Dendritic cell treated with granulocyte-macrophage colony-stimulating factor and Interleukin-4, amounts not matched to agents 40 ng/mL and 50 ng/mL, for 4 days (primary cell): ENCODE measurements at regions not wholly inside any gene's neighbourhood (a gene's known extent, or its start where the extent isn't known, plus 50 kb on each side); places are given as distances from the start of the nearest gene placed in this dataset.
"Not testable (repeated sequence)": the region's sequence is repeated elsewhere in the genome, so short reads cannot be mapped to it uniquely, and the experiment has no call there.

Source experiments
- H3K27ac Mint-ChIP-seq: one replicate; pipeline ENCODE4 v1.8.0; 2022; ENCODE audit warnings: mild to moderate bottlenecking, mixed read lengths
- H3K27me3 Mint-ChIP-seq: one replicate; pipeline ENCODE4 v1.8.0; 2022; ENCODE audit warnings: mild to moderate bottlenecking, mixed read lengths
- H3K36me3 Mint-ChIP-seq: one replicate; pipeline ENCODE4 v1.8.0; 2022; ENCODE audit warnings: low read depth, mixed read lengths
- H3K4me1 Mint-ChIP-seq: one replicate; pipeline ENCODE4 v1.8.0; 2022; ENCODE audit warnings: low read depth, mixed read lengths
- H3K4me3 Mint-ChIP-seq: one replicate; pipeline ENCODE4 v1.8.0; 2022; ENCODE audit warnings: mild to moderate bottlenecking, moderate library complexity, mixed read lengths
- H3K9me3 Mint-ChIP-seq: one replicate; pipeline ENCODE4 v1.8.0; 2022; ENCODE audit warnings: mixed read lengths
- intact Hi-C: fragments of 100-400 bp; cut with micrococcal nuclease; formaldehyde crosslinking; loops from one replicate; pipeline ENCODE4 v1.15.0; 2022

DNA sequence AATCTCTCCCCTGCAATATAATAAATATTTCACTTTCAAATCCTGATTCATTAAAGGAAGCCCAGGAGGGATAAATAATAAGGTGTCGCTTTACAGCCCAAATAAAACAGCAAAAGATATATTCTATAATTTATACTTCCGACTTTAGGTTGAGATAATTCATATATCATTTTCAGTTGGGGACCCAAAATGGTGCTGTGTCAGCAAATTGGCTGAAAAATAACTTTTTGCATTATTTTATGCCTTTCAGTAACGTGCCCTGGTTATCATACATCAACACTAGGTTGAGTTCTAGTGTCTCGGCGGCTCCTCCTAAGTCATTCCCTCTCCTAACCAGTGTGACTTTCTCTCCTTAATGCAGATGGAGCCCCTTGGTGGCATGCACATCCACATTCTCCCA, 278.2 kb downstream of the NXPE2 start:
- Mint-ChIP-seq H3K36me3 (no peaks in the 10 kb centered on the region), H3K9me3 (no peaks in the 10 kb centered on the region), H3K4me1 (no peaks in the 10 kb centered on the region), H3K27me3 (no peaks in the 10 kb centered on the region), H3K27ac (no peak overlapping the region), H3K4me3 (no peak overlapping the region)
- intact Hi-C loops: no loop called here

DNA sequence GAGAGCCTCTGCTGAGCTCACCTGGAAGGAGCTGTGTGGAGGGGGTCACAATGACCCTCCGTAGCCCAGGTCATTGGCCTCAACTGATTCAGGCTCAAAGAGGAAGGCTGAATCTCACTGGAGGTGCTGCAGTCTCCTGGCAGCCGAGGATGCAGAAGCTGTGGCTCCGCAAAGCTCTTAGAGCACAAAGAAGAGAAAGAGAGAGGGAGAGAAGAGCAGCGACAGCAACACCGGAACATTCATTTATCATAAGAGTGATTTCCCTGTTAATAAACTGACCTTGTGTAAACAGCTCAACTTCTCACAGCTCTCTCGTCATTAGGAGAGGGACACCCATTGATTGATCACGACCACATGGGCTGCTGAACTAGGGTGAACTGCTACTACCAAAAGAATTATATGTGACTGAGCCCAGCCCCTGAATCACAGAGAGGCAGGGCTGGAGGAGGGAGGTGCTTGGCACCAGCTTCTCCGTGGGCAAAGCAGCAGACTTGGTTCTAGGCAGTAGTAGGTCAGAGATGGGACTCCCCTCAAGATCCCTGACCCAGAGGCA, 281.7 kb downstream of the NXPE2 start:
- H3K4me1 Mint-ChIP-seq: no peaks in the 10 kb centered on the region
- H3K4me3 Mint-ChIP-seq: no peak overlapping the region
- intact Hi-C loops: no loop called here
- H3K27me3 Mint-ChIP-seq: no peaks in the 10 kb centered on the region
- no peak overlapping the region for H3K27ac Mint-ChIP-seq
- H3K36me3 Mint-ChIP-seq: no peaks in the 10 kb centered on the region
- no peaks in the 10 kb centered on the region for H3K9me3 Mint-ChIP-seq

DNA sequence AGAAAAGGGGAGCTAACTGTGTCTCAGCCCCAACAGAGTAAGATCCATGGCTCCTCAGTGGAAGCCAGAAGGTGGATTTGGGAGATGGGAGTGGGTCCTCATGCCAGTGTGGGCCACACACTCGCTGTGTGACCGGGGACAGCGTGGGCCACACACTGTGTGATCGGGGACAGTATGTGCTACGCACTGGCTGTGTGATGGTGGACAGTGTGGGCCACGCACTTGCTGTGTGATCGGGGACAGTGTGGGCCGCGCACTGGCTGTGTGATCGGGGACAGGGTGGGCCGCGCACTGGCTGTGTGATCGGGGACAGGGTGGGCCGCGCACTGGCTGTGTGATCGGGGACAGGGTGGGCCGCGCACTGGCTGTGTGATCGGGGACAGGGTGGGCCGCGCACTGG, 282.5 kb downstream of the NXPE2 start:
- H3K27me3 Mint-ChIP-seq, H3K27ac Mint-ChIP-seq, H3K4me3 Mint-ChIP-seq, H3K36me3 Mint-ChIP-seq, H3K9me3 Mint-ChIP-seq, H3K4me1 Mint-ChIP-seq, intact Hi-C loops: not testable (repeated sequence)

DNA sequence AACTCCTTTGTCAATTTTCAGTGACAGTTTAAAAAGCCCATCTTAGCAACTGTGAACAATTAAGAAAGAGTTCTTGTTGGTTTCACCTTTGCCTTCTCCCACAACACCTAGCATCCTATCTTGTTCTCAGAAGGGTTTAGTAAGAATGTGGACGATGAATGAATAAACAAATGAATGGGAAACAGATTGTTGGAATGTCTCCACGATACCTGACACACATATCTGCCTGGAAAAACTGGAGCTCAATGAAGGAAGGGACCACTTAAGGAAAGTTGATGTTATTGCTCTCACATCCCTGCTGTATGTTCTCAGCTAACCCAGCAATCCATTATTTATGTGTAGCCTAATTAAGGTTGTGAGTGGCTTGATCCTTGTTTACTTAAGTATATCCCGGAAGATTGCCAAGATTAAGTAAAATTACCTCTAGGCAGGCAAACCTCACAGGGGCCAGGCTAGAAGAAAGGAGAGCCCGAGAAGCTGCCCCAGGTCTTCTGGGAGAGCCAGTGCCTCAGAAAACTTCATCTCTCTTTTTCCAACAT, 286.4 kb downstream of the NXPE2 start:
- H3K4me3 Mint-ChIP-seq: no peak overlapping the region
- H3K27me3 Mint-ChIP-seq: no peaks in the 10 kb centered on the region
- no peaks in the 10 kb centered on the region for H3K36me3 Mint-ChIP-seq
- no peak overlapping the region for H3K27ac Mint-ChIP-seq
- intact Hi-C loops: no loop called here
- H3K9me3 Mint-ChIP-seq: no peaks in the 10 kb centered on the region
- H3K4me1 Mint-ChIP-seq: no peaks in the 10 kb centered on the region

DNA sequence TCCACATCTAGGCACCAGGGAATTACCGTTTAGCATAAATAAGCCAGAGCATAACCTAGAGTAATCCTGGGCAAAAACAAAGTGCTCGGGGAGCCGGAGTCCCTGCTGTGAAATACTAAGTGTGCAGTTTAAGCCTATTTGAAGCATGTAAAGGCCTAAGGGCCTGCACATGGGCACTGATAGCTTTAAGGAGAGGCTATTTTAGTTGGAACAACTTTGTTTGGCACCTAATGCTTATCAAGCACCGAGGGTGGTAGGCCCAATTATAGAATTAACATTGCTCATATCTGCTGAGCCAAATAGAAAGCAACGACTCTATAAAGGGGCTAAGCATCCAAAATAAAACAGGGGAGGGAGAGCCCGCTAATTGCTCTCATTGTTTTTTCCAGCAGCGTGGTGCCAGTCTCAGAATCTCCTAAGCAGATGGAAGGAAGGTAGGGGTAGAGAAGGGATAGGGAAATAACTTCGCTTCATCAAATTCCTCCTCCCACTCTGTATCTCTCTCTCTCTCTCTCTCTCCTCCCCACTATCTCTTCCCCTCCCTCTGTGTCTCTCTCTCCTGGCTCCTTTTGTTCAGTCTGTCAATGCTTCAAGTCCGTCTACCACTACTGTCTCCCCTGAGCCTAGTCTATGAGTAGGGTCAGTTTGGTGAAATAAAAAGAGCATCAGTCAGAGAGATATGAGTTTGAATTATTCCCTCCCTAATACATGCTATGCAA, 292.8 kb downstream of the NXPE2 start:
- H3K27ac Mint-ChIP-seq: no peak overlapping the region
- H3K27me3 Mint-ChIP-seq: no peaks in the 10 kb centered on the region
- H3K4me1 Mint-ChIP-seq: no peaks in the 10 kb centered on the region
- H3K4me3 Mint-ChIP-seq: no peak overlapping the region
- no peaks in the 10 kb centered on the region for H3K9me3 Mint-ChIP-seq
- no peaks in the 10 kb centered on the region for H3K36me3 Mint-ChIP-seq
- intact Hi-C loops: no loop called here

DNA sequence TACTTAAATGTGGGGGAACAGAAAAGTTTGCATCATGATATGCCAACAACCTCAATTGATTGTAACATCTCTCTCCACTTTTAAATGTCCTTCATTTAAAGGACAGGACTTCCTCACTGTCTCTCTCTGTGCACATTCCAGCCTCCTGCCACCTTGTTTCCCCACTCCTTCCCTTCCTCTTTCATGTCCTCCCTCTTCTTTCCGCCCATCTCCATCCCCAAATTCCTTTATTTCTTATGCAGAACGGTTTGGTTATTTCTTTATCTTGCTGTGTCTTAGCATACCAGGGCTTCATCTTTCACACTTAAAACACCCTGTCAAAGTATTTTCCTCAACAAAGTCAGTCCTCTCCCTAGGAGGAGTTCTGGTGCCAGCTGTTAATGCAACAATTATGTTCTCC, 293.8 kb downstream of the NXPE2 start:
- intact Hi-C loops: no loop called here
- H3K27ac Mint-ChIP-seq: no peak overlapping the region

DNA sequence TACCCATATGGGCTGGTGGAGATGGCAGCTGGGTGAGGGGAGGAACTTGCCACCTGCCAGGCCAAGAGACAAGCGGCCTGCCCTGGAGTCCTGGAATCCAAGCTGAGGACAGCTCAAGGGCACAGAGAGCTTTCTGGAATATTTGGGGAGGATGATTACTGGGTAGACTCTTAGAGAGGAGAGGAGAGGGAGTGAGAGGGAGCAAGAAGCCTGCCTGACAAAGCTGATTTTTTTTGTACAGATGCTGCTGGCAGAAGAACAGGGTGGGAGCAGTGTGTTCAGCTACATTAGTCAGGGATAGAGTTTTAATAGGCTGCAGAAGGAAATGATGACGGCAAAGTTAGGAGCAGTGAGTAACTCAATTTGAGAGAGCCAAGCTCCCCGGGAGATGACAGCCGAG, 299.3 kb downstream of the NXPE2 start:
- no peaks in the 10 kb centered on the region for H3K27me3 Mint-ChIP-seq
- H3K4me1 Mint-ChIP-seq: no peaks in the 10 kb centered on the region
- no peak overlapping the region for H3K4me3 Mint-ChIP-seq
- H3K36me3 Mint-ChIP-seq: no peaks in the 10 kb centered on the region
- H3K9me3 Mint-ChIP-seq: no peaks in the 10 kb centered on the region
- no peak overlapping the region for H3K27ac Mint-ChIP-seq
- intact Hi-C loops: no loop called here

More for the DNA sequence above, 293.8 kb downstream of the NXPE2 start:
- Mint-ChIP-seq H3K9me3 (no peaks in the 10 kb centered on the region), H3K36me3 (no peaks in the 10 kb centered on the region), H3K4me1 (no peaks in the 10 kb centered on the region), H3K27me3 (no peaks in the 10 kb centered on the region), H3K4me3 (no peak overlapping the region)

DNA sequence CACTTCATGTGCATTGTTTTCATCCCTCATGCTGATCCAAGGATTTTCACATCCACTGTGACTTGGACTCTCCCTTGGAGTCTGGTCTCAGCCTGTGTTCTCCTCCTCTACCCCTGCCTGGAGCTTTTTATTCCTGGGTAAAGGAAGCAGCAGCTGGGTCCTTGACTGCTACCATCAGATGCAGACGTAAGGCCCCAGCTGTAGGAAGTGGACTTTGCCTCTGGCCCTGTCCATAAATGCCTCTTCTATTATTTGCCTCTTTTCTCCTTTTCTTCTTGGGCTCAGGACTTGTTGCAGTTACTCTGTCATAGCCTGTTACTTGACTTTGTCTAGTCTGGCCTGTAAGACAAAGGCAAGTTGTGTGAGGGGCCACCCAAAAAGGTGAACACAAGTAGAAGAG, 303.8 kb downstream of the NXPE2 start:
- no peak overlapping the region for H3K27ac Mint-ChIP-seq

DNA sequence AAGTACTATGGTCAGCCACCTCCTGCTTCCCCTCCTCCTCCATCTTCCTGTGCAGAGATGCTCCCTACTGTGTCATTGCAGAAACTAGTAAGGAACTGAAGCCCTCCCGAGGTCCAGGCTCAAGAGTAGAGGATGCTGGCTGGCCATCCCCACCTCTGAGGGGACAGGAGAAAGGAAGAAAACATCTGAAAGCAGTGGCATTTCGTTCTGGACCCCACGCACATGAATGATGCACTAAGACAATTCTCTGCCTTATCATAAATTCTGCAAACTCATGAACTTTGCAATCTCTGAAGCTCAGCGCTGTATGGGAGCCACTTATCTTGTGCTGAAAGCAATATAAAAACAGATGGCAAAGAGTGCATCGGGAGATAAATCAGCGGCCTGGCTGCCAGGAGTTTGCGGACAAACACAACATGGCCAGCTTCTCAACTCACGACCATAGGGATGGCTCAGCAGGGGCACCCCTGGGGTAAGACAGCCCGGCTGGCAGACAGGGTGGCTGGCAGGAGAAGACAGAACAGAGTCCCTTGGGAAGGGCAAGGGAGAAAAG, 306.4 kb downstream of the NXPE2 start:
- Mint-ChIP-seq H3K4me1 (no peaks in the 10 kb centered on the region), H3K27ac (no peak overlapping the region), H3K9me3 (no peaks in the 10 kb centered on the region), H3K27me3 (no peaks in the 10 kb centered on the region), H3K36me3 (no peaks in the 10 kb centered on the region), H3K4me3 (no peak overlapping the region)
- intact Hi-C loops: no loop called here

More for the DNA sequence above, 303.8 kb downstream of the NXPE2 start:
- H3K27me3 Mint-ChIP-seq: no peaks in the 10 kb centered on the region
- no peaks in the 10 kb centered on the region for H3K36me3 Mint-ChIP-seq
- H3K4me3 Mint-ChIP-seq: no peak overlapping the region
- intact Hi-C loops: no loop called here
- H3K4me1 Mint-ChIP-seq: no peaks in the 10 kb centered on the region
- no peaks in the 10 kb centered on the region for H3K9me3 Mint-ChIP-seq

DNA sequence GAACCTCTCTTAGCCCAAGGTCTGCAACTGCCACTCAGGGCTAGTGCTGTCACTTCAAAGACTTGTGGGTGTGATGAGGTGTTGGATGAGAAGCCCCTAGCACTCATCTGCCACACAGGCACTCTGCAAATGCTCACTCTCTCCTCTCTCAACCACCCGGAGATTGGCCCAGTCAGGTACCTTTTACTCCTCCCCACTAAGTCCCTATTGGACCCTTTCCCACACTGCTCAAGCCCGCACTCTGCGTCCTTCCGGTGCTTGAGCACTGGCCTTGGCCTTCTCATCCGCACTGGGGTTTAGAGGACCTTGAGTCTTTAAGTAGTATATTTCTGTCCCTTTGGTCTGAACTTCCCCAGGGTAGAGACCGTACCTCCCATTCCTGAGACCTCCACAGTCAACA, 308.0 kb downstream of the NXPE2 start:
- no peak overlapping the region for H3K4me3 Mint-ChIP-seq

DNA sequence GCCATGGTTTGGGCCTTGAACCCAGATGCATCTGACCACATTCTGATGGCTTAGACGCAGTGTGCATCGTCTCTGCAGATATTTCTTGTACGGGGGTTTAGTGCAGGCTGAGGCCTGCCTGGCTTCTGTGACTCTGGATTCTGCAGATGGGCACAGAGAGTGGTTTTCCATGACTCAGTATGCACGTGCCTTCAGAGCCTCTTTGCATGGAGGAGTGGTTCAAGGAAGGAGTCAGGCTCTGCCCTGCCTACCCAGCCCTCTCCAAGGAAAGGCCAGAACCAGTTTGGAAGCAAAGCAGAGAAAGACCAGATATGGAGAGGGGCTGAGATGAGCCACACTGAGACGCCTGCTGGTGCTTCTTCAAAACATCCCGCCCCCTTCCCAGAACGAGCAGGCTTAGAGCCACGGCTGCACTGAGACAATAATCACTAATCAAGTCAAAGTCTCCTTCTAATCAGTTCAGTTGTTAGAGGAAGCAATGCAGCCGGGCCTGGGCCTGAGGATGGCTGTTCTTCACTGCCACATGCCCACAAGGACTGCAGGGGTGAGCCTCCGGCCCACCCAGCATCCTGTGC, 308.9 kb downstream of the NXPE2 start:
- Mint-ChIP-seq H3K27me3 (no peaks in the 10 kb centered on the region), H3K36me3 (no peaks in the 10 kb centered on the region), H3K4me1 (no peaks in the 10 kb centered on the region), H3K27ac (no peak overlapping the region), H3K4me3 (no peak overlapping the region), H3K9me3 (no peaks in the 10 kb centered on the region)
- intact Hi-C loops: no loop called here

More for the DNA sequence above, 308.0 kb downstream of the NXPE2 start:
- Mint-ChIP-seq H3K27ac (no peak overlapping the region), H3K36me3 (no peaks in the 10 kb centered on the region), H3K9me3 (no peaks in the 10 kb centered on the region), H3K4me1 (no peaks in the 10 kb centered on the region), H3K27me3 (no peaks in the 10 kb centered on the region)
- intact Hi-C loops: no loop called here

DNA sequence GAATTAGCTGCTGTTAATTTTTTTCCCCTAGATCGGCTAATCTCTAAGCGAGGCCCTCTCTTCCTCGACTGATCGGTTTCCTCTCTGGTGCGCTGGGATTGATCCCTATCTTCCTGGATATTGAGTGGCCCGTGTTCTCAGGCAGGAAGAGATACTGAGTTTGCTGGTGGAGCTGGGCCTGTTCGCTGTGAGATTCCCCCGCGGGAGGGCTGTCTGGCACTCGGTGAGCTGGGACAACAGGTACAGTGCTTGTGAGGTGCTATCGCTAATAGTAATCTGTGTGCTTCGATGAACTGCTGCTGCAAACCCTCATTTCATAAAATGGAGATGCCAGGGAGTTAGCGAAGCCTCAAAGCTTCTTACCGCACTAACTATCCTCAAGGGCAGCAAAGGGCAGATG, 310.3 kb downstream of the NXPE2 start:
- no peaks in the 10 kb centered on the region for H3K4me1 Mint-ChIP-seq
- H3K9me3 Mint-ChIP-seq: no peaks in the 10 kb centered on the region
- no peaks in the 10 kb centered on the region for H3K36me3 Mint-ChIP-seq
- no peak overlapping the region for H3K4me3 Mint-ChIP-seq
- H3K27ac Mint-ChIP-seq: no peak overlapping the region
- intact Hi-C loops: no loop called here
- no peaks in the 10 kb centered on the region for H3K27me3 Mint-ChIP-seq

DNA sequence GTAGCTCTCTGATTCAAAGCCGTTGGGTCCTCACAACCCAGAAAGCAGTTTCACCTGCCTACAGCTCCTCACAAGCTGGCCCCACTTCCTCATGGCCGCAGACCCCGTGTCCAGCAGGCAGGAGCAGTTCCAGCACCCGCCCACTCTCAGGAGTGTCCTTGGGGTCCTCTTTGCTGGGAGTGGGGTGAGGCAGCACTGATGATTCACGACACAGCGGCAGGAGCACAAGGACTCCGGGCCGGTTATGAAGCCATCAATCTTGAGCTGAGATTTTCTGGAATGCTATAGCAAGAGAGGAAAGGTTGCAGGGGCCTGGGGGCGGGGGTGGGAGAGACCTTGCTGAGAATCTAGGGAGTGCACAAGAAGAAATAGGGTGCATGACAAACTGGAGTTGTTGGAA, 311.2 kb downstream of the NXPE2 start:
- no peaks in the 10 kb centered on the region for H3K36me3 Mint-ChIP-seq

DNA sequence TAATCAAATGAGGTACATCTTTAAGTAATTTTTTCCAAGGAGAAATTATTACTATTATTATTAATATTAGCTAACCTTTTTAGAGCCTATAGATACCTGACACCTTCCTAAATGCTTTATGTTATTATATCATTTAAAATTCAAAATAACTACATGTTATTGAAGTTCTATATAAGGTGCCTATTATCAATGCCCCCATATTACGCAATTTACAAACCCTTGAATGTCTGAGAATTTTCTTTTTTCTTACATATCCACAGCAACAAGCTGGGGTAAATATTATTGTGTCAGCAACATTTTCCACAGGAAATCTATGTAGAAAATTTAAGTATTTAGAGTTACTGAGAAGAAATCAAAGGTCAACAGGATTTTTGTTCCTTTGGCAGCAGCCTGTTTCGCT, 327.3 kb downstream of the NXPE2 start:
- H3K9me3 Mint-ChIP-seq: peaks cover 2% of the 10 kb centered on the region
- H3K27ac Mint-ChIP-seq: no peak overlapping the region
- intact Hi-C loops: no loop called here
- H3K4me3 Mint-ChIP-seq: no peak overlapping the region
- H3K36me3 Mint-ChIP-seq: no peaks in the 10 kb centered on the region
- H3K27me3 Mint-ChIP-seq: no peaks in the 10 kb centered on the region
- no peaks in the 10 kb centered on the region for H3K4me1 Mint-ChIP-seq

More for the DNA sequence above, 311.2 kb downstream of the NXPE2 start:
- H3K9me3 Mint-ChIP-seq: no peaks in the 10 kb centered on the region
- intact Hi-C loops: no loop called here
- no peak overlapping the region for H3K4me3 Mint-ChIP-seq
- no peak overlapping the region for H3K27ac Mint-ChIP-seq
- no peaks in the 10 kb centered on the region for H3K4me1 Mint-ChIP-seq
- H3K27me3 Mint-ChIP-seq: no peaks in the 10 kb centered on the region
